RWPE2 (cell line): ENCODE measurements at regions not wholly inside any gene's neighbourhood (a gene's known extent, or its start where the extent isn't known, plus 50 kb on each side); places are given as distances from the start of the nearest gene placed in this dataset.
A peak's percentile ranks its signal among the peaks of the same experiment; 100 is the strongest.
"Not testable (repeated sequence)": the region's sequence is repeated elsewhere in the genome, so short reads cannot be mapped to it uniquely, and the experiment has no call there.

Experiments used
- ATAC-seq: fragments of 200-7000 bp; cut with Tn5 transposase; 3 replicates; pipeline ENCODE4 v1.9.1; 2021; ENCODE audit warnings: low read depth
- DNase-seq: peaks from one replicate; pipeline ENCODE4 v3.0.0-alpha.2; 2020; ENCODE audit warnings: low spot score
- H3K27ac ChIP-seq: fragments of 450-650 bp; 2 replicates; pipeline ENCODE4 v1.5.1; 2017; ENCODE audit warnings: mild to moderate bottlenecking; ENCODE audit not compliant: poor library complexity, severe bottlenecking
- H3K27me3 ChIP-seq: fragments of 250-450 bp; sonication (Bioruptor Pico); 2 replicates; pipeline ENCODE4 v1.5.1; 2021; ENCODE audit warnings: mild to moderate bottlenecking, moderate library complexity; ENCODE audit not compliant: insufficient read depth, poor library complexity, severe bottlenecking
- H3K36me3 ChIP-seq: fragments of 250-450 bp; sonication (Bioruptor Pico); 2 replicates; pipeline ENCODE4 v1.5.1; 2020; ENCODE audit warnings: low read depth, mild to moderate bottlenecking, moderate library complexity
- H3K4me1 ChIP-seq: fragments of 250-450 bp; sonication (Bioruptor Pico); 2 replicates; pipeline ENCODE4 v1.5.1; 2021; ENCODE audit warnings: mild to moderate bottlenecking, moderate library complexity; ENCODE audit not compliant: insufficient read depth, poor library complexity, severe bottlenecking
- H3K4me3 ChIP-seq: fragments of 250-450 bp; sonication (Bioruptor Pico); 2 replicates; pipeline ENCODE4 v1.5.1; 2021; ENCODE audit warnings: mild to moderate bottlenecking, moderate library complexity; ENCODE audit not compliant: severe bottlenecking
- H3K9me3 ChIP-seq: fragments of 250-450 bp; sonication (Bioruptor Pico); 2 replicates; pipeline ENCODE4 v1.5.1; 2021; ENCODE audit warnings: mild to moderate bottlenecking, moderate library complexity; ENCODE audit not compliant: severe bottlenecking
- CTCF ChIP-seq: fragments of 450-650 bp; IDR thresholded peaks from one replicate; pipeline ENCODE4 v1.5.1; 2017; ENCODE audit warnings: mild to moderate bottlenecking, moderate library complexity; ENCODE audit not compliant: poor library complexity, severe bottlenecking

GRCh38 chr13:24950611-24951010, 145.3 kb upstream of the PABPC3 start:
- not testable (repeated sequence) for ATAC-seq, H3K36me3 ChIP-seq, H3K4me3 ChIP-seq, H3K27me3 ChIP-seq, H3K27ac ChIP-seq, DNase-seq, H3K4me1 ChIP-seq, H3K9me3 ChIP-seq

- not testable (repeated sequence) for H3K27ac ChIP-seq, DNase-seq, ATAC-seq, H3K4me1 ChIP-seq, H3K9me3 ChIP-seq, H3K36me3 ChIP-seq, H3K27me3 ChIP-seq
- H3K4me3 ChIP-seq, result peak overlapping the region; percentile 10
These were observed 128.0 kb upstream of the PABPC3 start for GRCh38 chr13:24967970-24968369.

- H3K4me3 ChIP-seq, result peak overlapping the region; percentile 10
- not testable (repeated sequence) for H3K27ac ChIP-seq, ATAC-seq, H3K9me3 ChIP-seq, H3K27me3 ChIP-seq, H3K4me1 ChIP-seq, DNase-seq, H3K36me3 ChIP-seq
- peak; percentile 28 for TF ChIP-seq CTCF
These were observed 127.5 kb upstream of the PABPC3 start for GRCh38 chr13:24968416-24968815.

- not testable (repeated sequence) for H3K4me1 ChIP-seq, H3K36me3 ChIP-seq, ATAC-seq, DNase-seq, H3K9me3 ChIP-seq, H3K27ac ChIP-seq, H3K27me3 ChIP-seq, H3K4me3 ChIP-seq
These were observed 122.8 kb upstream of the PABPC3 start for GRCh38 chr13:24973102-24973501.

GRCh38 chr13:24981181-24981803, 114.6 kb upstream of the PABPC3 start:
- DNase-seq, H3K27ac ChIP-seq, H3K27me3 ChIP-seq, H3K36me3 ChIP-seq, H3K4me1 ChIP-seq, H3K9me3 ChIP-seq, H3K4me3 ChIP-seq: not testable (repeated sequence)
- peak; percentile 49; the same call in 1 of the 3 replicates for ATAC-seq

- DNase-seq (no peak), ATAC-seq (no peak)
- H3K27me3 ChIP-seq, result no peaks in the 10 kb centered on the region
- H3K36me3 ChIP-seq, result no peaks in the 10 kb centered on the region
- no peak for TF ChIP-seq CTCF
- H3K4me3 ChIP-seq, result no peak overlapping the region
- H3K9me3 ChIP-seq, result no peaks in the 10 kb centered on the region
- no peak overlapping the region for H3K27ac ChIP-seq
- H3K4me1 ChIP-seq, result no peaks in the 10 kb centered on the region
These were observed 113.5 kb upstream of the PABPC3 start for GRCh38 chr13:24982333-24982999.

- H3K27ac ChIP-seq, result no peak overlapping the region
- TF ChIP-seq CTCF, result no peak
- ATAC-seq (no peak), DNase-seq (no peak)
- no peaks in the 10 kb centered on the region for H3K27me3 ChIP-seq
- no peaks in the 10 kb centered on the region for H3K4me1 ChIP-seq
- no peaks in the 10 kb centered on the region for H3K9me3 ChIP-seq
- H3K36me3 ChIP-seq, result no peaks in the 10 kb centered on the region
- no peak overlapping the region for H3K4me3 ChIP-seq
These were observed 112.8 kb upstream of the PABPC3 start for GRCh38 chr13:24983094-24983493.
